ENCODE measurements at regions not wholly inside any gene's neighbourhood (a gene's known extent, or its start where the extent isn't known, plus 50 kb on each side); places are given as distances from the start of the nearest gene placed in this dataset.

DNA sequence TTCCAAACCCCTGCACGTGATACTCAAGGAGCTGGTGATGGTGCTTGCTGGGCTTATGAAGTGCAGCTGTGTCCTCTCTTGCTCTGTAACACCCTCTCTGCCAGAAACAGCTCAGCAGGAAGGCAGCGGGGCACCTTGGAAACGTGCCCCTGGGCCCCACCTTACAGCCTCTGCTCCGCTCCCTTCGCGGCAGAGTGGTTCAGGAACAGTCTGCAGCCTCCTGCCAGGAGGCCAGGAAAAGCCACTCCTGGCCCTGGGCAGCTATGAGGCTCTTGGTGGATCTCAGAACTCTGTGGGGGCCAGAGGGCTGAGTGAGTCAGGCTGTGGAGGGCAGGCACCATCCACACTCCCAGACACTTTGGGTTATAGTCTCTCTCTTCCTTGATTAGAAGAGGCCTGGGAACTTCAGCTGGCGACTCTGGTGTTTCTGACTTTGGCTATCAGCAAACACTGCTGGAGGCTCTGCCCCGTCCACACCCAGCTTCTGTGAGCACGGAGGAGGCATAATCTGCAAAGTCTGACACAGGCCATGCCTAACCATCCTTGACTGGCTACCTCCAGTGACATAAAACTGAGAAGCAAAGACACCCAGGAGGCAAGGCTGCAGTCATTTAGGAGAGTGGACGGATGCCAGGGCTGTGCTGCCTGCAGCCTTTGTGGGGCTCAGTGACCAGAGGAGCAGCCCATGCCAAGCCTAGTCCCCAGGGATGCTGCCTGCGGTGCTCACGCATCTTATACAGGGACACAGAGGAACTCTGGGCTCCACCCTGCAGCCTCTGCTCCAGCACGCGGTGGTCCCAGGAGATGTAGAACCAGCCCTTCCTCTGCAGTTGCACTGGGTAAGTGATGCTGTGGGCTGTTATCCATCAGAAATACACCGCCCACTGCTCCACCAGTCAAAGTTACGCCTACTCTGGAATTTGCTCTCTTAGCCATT is 65.3 kb downstream of the METRNL start:
- DNase-seq (ENCODE audit: low read depth in 2 of 2): no peak

DNA sequence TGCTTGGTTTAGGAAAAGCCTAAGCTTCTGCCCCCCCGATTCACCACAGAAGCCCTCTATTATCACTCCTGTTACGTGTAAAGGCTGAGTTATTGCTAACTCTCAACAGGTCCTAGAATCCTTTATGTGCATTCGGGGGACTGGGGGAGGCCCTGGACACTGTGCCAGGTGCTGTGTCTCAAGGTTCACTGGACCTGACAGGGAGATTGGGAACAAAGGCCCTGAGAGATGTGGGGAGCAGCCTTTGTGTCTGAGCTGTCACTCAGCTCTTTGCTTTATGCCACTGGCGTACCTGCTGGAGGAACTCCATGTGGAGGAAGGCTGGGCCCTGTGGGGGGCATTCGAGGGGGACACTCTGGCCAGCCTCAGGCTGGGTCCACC is 65.9 kb downstream of the METRNL start:
- no peak for DNase-seq (ENCODE audit: low read depth in 2 of 2)

GRCh38 chr17:83145831-83146230 is 66.4 kb downstream of the METRNL start:
- no peak for DNase-seq (ENCODE audit: low read depth in 2 of 2)

GRCh38 chr17:83146347-83146746 is 66.9 kb downstream of the METRNL start:
- no peak for DNase-seq (ENCODE audit: low read depth in 2 of 2)

DNA sequence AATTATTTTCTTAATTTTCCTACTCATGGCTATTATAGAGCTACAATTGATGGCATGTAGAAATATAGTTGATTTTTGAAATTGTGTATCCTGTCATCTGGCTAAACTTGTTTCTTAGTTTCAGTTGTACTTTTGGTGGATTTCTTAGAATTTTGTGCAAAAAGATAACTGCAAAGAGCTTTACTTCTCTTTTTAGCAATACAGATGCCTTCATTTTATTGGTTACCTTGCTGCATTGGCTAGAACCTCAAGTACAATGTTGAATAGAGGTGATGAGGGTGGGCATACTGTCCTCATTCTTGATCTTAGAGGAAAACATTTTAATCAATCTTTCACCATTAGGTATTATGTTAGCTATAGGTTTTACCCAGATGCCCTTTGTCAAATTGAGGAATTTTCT is 67.9 kb downstream of the METRNL start:
- DNase-seq (ENCODE audit: low read depth in 2 of 2): no peak

DNA sequence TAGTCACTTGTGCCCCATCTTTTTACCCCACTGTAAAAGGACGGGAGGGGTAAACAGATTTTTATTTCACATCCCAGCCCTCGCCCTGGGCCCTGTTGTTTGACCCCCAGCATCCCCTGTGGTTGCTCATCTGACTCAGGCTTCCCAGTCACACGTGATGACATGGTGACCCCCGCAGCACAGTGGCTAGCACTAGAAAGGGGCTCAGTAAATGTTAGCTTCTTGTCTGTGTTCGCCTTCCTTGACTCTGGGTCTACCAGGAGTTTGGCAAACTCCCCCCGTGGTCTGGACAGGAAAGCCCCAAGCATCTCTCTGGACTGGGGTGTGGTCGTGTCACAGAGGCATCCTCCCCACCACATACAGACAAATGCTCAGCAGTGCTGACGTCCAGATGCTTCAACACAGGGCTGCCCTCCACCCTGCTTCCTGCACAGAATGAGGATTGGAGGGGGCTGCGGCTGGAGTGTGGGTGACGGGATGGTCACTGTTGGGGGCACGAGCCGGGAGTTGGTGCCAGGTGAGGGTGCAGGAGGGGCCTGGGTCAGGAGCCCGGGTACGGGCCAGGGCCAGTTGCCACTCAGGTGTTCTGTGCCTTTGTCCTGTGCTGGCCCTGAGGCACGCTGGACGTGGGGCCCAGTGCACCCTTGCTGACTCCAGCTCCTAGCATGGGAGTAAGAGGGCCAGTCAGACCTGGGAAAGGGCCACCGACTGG is 69.1 kb downstream of the METRNL start:
- no peak for DNase-seq (ENCODE audit: low read depth in 2 of 2)

DNA sequence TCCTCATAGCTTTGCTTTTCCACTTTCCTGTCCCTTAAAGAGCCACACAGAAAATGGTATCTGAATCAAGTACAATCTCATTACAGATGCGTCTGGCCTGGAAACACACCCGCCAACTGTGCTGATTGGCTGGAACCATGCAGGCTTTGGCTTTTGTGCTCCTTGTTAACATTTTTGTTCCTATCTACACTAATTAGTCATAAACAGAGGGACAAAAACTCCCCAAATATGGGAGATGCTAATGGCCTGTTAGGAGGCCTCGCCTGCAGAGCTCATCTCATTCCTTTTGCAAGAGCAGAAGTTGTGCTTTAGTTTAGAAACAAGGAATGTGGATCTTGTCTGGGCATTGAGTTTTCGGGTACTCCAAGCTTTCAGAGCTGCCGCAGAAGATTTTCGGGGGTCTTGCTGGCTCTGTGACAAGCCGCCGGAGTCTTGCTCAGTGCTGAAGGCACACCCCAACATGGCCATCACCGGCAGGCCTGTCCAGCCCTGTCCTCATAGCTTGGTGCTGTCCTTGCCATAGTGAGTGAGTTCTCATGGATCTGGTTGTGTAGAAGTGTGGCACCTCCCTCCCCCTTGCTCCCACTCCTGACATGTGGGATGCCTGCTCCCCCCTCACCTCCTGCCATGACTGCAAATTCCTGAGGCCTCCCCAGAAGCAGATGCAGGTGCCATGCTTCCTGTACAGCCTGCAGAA is 69.8 kb downstream of the METRNL start:
- DNase-seq (ENCODE audit: low read depth in 2 of 2): no peak

DNA sequence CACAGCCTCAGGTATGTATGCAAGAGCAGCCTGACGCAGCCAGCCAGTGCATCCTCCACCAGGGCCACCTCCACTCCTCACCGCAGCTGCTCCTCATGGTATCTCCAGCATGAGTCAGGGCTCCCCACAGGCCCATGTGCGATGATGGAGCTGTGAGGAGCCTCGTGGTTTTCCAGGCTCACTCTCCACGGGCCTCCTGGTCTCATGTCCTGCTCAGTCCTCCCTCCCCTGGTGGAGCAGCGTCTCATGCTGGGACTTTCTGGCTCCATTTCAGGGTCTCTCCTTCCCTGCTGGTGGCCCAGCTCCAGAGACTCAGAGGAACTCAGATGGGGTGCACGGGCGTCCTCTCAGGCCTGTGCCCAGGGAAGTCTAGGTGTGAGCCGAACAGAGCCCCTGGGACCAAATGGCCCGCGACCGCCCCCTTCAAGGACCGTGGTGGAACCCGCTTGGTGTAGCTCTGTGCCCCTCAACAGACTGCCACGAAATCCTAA is 70.4 kb downstream of the METRNL start:
- DNase-seq (ENCODE audit: low read depth in 2 of 2): no peak

DNA sequence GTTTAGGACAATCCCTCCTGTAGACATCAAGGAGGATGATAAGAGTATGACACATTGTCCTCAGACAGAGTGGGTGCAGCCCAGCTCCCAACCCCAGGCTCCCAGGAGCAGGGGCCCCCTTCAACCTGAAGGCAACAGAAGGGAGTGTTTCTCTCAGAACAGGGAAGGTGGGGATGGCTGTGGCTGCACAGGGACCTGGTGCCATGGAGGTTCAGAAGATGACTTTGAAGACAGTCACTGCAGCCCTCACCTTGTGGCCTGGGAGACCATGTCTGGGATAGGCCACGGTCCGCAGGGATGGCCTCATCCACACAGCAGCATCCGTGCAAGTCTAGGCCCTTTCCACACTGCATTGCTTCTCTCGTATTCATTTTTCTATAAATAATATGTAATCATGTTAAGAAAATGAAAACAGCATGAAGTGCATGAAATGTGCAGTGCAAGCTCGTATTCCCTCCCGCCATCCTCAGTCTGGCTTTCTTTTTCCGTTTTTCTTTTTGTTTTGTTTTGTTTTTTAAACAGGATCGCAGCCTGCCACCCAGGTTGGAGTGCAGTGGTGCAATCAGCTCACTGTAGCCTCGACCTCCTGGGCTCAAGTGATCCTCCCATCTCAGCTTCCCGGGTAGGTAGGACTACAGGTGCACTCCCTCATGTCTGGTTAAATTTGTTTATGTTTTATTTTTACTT is 71.1 kb downstream of the METRNL start:
- no peak for DNase-seq (ENCODE audit: low read depth in 2 of 2)

DNA sequence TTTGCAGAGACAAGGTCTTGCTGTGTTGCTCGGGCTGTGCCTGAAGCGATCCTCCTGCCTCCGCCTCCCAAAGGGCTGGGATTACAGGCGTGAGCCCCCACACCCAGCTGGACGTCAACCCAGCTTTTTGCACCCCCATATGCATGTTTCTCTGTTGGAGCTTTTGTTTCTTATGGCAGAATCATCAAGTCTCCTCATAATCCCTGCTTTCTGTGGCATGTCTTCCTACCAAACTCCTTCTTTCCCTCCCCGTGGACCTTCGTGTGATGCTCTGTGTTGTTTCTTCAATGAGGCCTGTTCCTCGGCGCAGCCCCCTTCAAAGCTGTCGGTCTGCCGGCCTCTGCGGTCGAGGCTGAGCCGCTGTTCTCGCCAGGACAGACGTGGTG is 71.6 kb downstream of the METRNL start:
- no peak for DNase-seq (ENCODE audit: low read depth in 2 of 2)

DNA sequence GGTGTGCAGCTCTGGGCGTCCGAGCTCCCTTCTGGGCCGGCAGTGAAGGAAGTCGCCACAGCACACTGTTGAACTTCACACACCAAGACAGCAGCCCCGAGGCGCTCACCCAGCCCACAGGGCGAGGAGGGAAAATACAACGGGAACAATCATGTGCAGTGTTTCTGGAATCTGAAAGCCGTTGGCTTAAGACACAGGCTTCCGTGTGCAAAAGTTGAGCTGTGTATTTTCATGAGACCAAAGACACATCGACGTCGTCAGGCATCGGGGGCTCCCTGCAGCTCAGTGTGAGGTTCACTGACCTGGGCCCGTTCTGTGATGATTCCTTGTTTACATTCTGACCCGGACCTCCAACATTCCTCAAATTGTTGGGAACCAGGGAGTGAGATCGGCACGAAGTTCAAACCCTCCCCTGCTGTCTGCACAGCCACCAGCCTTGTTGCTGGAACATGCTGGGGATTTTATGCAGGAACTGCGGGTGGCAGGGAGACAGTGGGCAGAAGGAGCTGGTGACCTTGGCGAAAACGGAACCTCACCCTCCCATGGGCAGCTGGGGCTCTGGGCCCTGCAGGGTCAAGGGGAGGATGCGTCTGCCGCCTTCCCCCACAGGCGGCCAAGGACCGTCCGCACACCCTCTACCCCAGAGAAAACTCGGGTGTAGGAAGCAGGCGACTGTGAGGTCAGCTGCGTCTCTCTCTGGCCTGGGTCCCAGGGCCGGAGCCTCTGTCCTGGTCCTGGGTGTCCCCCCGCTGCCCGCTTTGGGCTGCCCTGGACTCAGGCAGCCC is 72.2 kb downstream of the METRNL start:
- DNase-seq (ENCODE audit: low read depth in 2 of 2): no peak

DNA sequence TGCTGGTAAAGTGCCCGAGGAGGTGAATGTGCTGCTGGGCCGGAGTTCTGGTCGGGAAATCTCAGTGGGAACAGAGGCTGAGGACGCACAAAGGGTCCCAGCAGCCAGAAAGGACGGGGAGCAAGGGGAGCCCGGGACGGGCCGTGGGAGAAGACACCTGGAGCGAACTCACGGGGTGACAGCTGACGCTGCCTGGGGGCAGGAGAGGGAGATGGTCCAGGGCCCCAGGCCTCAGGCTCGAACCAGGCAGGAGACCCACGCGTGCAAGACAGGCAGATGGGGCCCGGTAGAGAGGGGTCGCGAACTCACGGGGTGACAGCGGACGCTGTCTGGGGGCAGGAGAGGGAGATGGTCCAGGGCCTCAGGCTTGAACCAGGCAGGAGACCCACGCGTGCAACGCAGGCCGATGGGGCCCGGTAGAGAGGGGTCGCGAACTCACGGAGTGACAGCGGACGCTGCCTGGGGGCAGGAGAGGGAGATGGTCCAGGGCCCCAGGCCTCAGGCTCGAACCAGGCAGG is 72.9 kb downstream of the METRNL start:
- DNase-seq (ENCODE audit: low read depth in 2 of 2): no peak

GRCh38 chr17:83152745-83153611 is 73.6 kb downstream of the METRNL start:
- DNase-seq (ENCODE audit: low read depth in 2 of 2): no peak

- DNase-seq (ENCODE audit: low read depth in 2 of 2): no peak
These were observed 74.4 kb downstream of the METRNL start for GRCh38 chr17:83153681-83154310.

DNA sequence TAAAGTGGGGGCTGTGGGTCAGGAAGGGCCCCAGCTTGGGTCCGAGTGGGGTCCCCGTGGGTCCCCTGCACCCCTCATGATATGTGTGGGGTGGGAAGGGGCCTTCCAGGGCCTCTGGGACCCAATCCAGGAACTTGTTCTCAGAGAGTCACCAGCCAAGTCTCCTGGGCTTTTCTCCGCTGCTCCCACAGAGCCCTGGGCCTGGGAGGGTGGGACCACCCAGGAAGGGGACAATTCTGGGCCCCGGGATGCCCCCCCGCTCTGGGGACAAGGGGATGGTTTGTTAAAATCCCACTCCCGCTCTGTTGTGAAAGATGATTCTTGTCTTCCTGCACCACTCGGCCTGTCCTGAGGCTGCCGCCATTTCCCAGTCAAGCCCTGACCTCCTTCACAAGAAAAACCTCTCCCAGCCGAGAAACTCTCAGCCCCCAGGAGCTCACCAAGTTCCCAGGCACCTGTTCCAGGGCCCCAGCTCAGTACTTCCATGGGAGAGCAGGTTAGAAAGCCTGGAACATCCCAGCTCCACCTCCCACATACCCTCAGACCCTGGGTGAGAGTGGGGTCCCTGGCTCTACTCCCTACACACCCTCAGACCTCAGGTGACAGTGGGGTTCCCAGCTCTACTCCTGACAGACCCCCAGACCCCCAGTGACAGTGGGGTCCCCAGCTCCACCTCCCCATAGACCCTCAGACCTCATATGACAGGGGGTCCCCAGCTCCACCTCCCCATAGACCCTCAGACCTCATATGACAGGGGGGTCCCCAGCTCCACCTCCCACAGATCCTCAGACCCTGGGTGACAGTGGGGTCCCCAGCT is 75.1 kb downstream of the METRNL start:
- no peak for DNase-seq (ENCODE audit: low read depth in 2 of 2)

DNA sequence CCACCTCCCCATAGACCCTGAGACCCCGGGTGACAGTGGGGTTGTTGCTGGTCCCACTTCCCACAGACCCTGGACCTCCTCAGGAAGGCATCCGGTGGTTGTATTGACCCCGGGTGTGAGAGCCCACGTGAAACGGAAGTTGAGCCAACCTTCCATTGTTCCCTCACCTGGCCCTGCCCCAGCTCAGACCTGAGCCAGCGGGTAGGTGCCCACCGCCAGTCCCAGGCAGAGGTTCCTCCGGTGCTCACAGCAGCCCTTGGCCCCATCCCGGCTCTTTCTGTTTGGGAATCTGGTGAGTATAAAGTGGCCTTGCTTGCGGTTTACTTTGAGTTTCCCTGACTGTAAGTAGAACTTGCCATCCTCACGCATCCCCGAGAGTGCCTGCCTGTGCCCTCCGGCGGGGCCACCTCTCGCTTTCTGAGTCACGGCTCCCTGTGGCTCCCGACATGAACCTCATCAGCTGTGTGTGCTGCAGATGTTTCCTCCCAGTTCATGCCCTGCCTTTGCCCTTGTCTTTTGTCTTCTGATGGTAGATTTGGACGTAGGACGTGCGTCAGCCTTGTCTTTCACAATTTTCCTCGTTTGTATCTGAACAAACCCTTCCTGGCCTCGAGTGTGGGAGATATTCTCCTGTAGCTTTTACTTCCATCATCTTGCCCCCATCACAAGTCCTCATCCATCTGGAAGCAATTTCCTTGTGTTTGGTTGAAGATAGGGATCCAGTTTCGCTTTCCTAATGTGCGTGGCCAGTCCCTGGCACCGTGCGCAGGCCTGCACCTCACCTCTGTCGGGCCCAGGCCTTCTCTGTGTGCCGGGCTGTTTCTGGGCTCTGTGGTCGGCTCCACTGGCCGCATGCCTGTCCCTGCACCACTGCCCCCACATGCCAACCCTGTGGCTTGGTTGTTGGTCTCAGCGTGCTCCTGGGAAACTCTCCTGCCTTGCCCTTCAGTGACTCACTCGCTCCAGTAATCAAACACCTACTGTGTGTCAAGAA is 76.0 kb downstream of the METRNL start:
- peak in 1 of 2 donors; percentile 21 for DNase-seq (ENCODE audit: low read depth in 2 of 2)

DNA sequence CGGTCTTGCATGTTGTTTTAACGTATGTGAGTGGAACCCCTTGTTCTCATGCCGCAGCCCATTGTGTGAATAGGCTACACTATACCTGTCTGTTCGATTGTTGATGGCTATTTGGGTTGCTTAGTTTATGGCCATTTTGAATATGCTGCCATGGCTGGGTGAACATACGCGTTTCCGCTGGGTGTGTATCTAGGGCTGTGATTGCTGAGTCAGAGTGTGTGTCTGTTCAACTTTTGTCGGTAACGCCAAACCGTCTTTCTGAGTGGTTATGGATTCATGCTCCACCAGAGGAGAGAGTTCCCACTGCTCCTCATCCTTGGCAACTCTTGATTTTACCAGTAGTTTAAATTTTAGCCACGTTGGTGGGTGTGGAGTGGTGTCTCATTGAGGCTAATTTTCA is 77.0 kb downstream of the METRNL start:
- no peak for DNase-seq (ENCODE audit: low read depth in 2 of 2)

Data from stimulated activated CD4-positive, alpha-beta T cell treated with anti-CD3 and anti-CD28 coated beads, Interleukin-4, amount 100 ng/mL, for 48 hours (primary cell).